SK-N-SH treated with all-trans-retinoic acid at 6 μM for 48 hours (cell line): ENCODE measurements at regions not wholly inside any gene's neighbourhood (a gene's known extent, or its start where the extent isn't known, plus 50 kb on each side); places are given as distances from the start of the nearest gene placed in this dataset.

Experiments
- GLIS3 ChIP-seq: fragments of 250-450 bp; sonication (Bioruptor Pico); IDR thresholded peaks from 2 replicates; pipeline ENCODE4 v1.5.0; 2020; ENCODE audit warnings: mild to moderate bottlenecking, moderate library complexity
- ISL1 ChIP-seq: fragments of 250-450 bp; sonication (Bioruptor Pico); IDR thresholded peaks from 2 replicates; pipeline ENCODE4 v2.1.2; 2022; ENCODE audit warnings: mild to moderate bottlenecking, moderate library complexity
- PATZ1 ChIP-seq: fragments of 250-450 bp; sonication (Bioruptor Pico); IDR thresholded peaks from 2 replicates; pipeline ENCODE4 v1.8.0; 2020; ENCODE audit warnings: mild to moderate bottlenecking, moderate library complexity, borderline replicate concordance
- ZC3H10 ChIP-seq: fragments of 250-450 bp; sonication (Bioruptor Pico); IDR thresholded peaks from 2 replicates; pipeline ENCODE4 v1.5.1; 2021; ENCODE audit warnings: mild to moderate bottlenecking, moderate library complexity
- ZFP3 ChIP-seq: fragments of 250-450 bp; sonication (Bioruptor Pico); IDR thresholded peaks from 2 replicates; pipeline ENCODE4 v1.5.0; 2020; ENCODE audit warnings: mild to moderate bottlenecking, moderate library complexity
- ZNF8 ChIP-seq: fragments of 450-650 bp; formaldehyde crosslinking; IDR thresholded peaks from 2 replicates; pipeline ENCODE4 v1.5.0; 2020; ENCODE audit warnings: mild to moderate bottlenecking, moderate library complexity
- TF ChIP-seq, protein P1 (sequence below): fragments of 250-450 bp; sonication (Bioruptor Pico); IDR thresholded peaks from 2 replicates; pipeline ENCODE4 v1.5.1; 2021; ENCODE audit warnings: mild to moderate bottlenecking, moderate library complexity

DNA sequence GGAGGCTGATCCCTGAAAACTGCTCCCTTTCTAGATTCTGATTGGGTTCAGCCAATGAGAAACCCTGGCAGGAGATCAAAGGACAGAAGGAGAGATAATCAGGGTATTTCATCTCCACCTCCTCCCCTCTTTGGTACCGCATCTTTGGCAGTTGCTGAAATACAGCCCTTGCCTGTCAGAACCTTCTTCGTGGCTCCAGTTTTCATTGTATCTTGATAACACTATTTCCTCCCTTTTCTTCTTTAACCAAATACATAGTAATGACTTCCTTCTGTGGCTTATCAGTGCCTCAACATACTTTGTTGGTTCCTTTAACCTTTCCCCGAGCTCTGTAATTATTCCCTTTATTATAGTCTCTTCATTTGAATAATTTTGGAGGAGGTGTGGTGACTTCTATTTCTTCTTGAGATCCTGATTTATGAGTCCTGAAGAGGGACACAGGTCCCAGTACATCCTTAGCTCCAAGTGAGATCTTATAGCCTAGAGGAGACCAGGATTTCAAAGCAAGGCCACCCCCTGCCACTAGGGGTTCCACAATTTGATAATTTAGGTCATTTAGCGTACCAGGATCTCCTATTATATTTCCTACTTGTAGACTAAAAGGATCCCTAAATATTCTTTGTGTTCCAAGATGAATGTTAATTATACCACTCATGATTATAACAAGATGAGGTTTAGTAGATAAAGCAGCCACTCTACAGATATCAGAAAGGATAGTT lies 98.0 kb downstream of the EDNRB start:
- TF ChIP-seq PATZ1 (CRISPR knock-in tag) (no peak), ISL1 (CRISPR knock-in tag) (no peak), GLIS3 (no peak), ZC3H10 (CRISPR knock-in tag) (no peak), ZFP3 (CRISPR knock-in tag) (no peak), ZNF8 (no peak)
- TF ChIP-seq, protein P1, sequence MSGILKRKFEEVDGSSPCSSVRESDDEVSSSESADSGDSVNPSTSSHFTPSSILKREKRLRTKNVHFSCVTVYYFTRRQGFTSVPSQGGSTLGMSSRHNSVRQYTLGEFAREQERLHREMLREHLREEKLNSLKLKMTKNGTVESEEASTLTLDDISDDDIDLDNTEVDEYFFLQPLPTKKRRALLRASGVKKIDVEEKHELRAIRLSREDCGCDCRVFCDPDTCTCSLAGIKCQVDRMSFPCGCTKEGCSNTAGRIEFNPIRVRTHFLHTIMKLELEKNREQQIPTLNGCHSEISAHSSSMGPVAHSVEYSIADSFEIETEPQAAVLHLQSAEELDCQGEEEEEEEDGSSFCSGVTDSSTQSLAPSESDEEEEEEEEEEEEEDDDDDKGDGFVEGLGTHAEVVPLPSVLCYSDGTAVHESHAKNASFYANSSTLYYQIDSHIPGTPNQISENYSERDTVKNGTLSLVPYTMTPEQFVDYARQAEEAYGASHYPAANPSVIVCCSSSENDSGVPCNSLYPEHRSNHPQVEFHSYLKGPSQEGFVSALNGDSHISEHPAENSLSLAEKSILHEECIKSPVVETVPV (CRISPR knock-in tag): no peak
